HG03097 (cell line): ENCODE measurements at regions not wholly inside any gene's neighbourhood (a gene's known extent, or its start where the extent isn't known, plus 50 kb on each side); places are given as distances from the start of the nearest gene placed in this dataset.

Source experiments
- ATAC-seq: cut with Tn5 transposase; IDR thresholded peaks from one replicate; pipeline ENCODE4 v1.9.1; 2021; ENCODE audit not compliant: unreplicated experiment, low FRiP score

GRCh38 chr22:48539261-48539660 lies 1288.4 kb downstream of the BRD1 start:
- ATAC-seq = no peak

- no peak for ATAC-seq
These were observed 1289.3 kb downstream of the BRD1 start for GRCh38 chr22:48538291-48538820.

- ATAC-seq = no peak
These were observed 1290.4 kb downstream of the BRD1 start for GRCh38 chr22:48537343-48537680.

GRCh38 chr22:48536541-48537342 lies 1290.9 kb downstream of the BRD1 start:
- ATAC-seq = no peak

- ATAC-seq = no peak
These were observed 1291.7 kb downstream of the BRD1 start for GRCh38 chr22:48535868-48536540.

GRCh38 chr22:48534395-48534958 lies 1293.2 kb downstream of the BRD1 start:
- no peak for ATAC-seq

- no peak for ATAC-seq
These were observed 1294.7 kb downstream of the BRD1 start for GRCh38 chr22:48532986-48533385.

GRCh38 chr22:48531761-48532435 lies 1295.8 kb downstream of the BRD1 start:
- ATAC-seq = no peak

- no peak for ATAC-seq
These were observed 1296.6 kb downstream of the BRD1 start for GRCh38 chr22:48531108-48531507.

GRCh38 chr22:48530666-48531065 lies 1297.0 kb downstream of the BRD1 start:
- ATAC-seq = no peak

- ATAC-seq = no peak
These were observed 1299.3 kb downstream of the BRD1 start for GRCh38 chr22:48528221-48528915.

- no peak for ATAC-seq
These were observed 1303.9 kb downstream of the BRD1 start for GRCh38 chr22:48523761-48524160.

- no peak for ATAC-seq
These were observed 1304.6 kb downstream of the BRD1 start for GRCh38 chr22:48523091-48523490.

- no peak for ATAC-seq
These were observed 1305.4 kb downstream of the BRD1 start for GRCh38 chr22:48522271-48522670.

- ATAC-seq = no peak
These were observed 1306.6 kb downstream of the BRD1 start for GRCh38 chr22:48520884-48521588.

GRCh38 chr22:48520207-48520606 lies 1307.5 kb downstream of the BRD1 start:
- no peak for ATAC-seq

- no peak for ATAC-seq
These were observed 1310.3 kb downstream of the BRD1 start for GRCh38 chr22:48517039-48518030.

GRCh38 chr22:48516571-48516970 lies 1311.1 kb downstream of the BRD1 start:
- no peak for ATAC-seq
